ENCODE measurements at regions not wholly inside any gene's neighbourhood (a gene's known extent, or its start where the extent isn't known, plus 50 kb on each side); places are given as distances from the start of the nearest gene placed in this dataset.

DNA sequence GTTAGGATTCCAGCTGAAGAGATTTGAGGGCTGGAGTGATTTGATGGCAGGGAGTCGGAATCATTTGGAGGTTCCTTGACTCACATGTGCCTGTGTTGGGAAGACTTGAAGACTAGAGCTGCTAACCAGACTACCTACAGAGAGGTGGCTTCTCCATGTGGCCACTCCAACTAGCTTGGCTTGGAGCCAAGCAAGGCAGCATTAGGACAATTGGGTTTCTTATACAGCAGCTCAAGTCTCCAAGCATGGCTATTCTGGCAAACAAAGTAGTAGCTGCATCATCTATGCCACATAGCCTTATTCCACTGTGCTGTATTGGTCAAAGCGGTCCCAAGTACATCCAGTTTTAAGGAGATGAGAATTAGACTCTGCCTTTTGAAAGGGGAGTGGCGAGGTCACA lies 171.7 kb upstream of the SLC4A4 start (continued):
- TF ChIP-seq EP300 (IDR thresholded peaks at IDR 0.05; ENCODE audit: borderline replicate concordance in 1 of 2, control insufficient read depth in 1 of 2, low read depth in 2 of 2, low read length in 2 of 2) (no peak), YBX1 (IDR thresholded peaks at IDR 0.05) (no peak), RB1 (IDR thresholded peaks at IDR 0.05; ENCODE audit: borderline replicate concordance) (no peak), CHD1 (IDR thresholded peaks at IDR 0.05; ENCODE audit: low read depth, low read length) (no peak), CBX3 (IDR thresholded peaks at IDR 0.05; ENCODE audit: borderline replicate concordance, low read depth) (no peak), SPI1 (IDR thresholded peaks at IDR 0.05; ENCODE audit: borderline replicate concordance, insufficient read depth, low read depth, low read length) (no peak), ZNF384 (IDR thresholded peaks at IDR 0.05; ENCODE audit: borderline replicate concordance, low read depth, low read length) (no peak), PBX3 (IDR thresholded peaks at IDR 0.05; ENCODE audit: insufficient replicate concordance, low read depth, low read length) (no peak), SP1 (IDR thresholded peaks at IDR 0.05; ENCODE audit: low read depth, low read length) (no peak)
- TF ChIP-seq, protein P1, sequence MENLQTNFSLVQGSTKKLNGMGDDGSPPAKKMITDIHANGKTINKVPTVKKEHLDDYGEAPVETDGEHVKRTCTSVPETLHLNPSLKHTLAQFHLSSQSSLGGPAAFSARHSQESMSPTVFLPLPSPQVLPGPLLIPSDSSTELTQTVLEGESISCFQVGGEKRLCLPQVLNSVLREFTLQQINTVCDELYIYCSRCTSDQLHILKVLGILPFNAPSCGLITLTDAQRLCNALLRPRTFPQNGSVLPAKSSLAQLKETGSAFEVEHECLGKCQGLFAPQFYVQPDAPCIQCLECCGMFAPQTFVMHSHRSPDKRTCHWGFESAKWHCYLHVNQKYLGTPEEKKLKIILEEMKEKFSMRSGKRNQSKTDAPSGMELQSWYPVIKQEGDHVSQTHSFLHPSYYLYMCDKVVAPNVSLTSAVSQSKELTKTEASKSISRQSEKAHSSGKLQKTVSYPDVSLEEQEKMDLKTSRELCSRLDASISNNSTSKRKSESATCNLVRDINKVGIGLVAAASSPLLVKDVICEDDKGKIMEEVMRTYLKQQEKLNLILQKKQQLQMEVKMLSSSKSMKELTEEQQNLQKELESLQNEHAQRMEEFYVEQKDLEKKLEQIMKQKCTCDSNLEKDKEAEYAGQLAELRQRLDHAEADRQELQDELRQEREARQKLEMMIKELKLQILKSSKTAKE (IDR thresholded peaks at IDR 0.05; ENCODE audit: low read depth, poor library complexity, severe bottlenecking): no peak

DNA sequence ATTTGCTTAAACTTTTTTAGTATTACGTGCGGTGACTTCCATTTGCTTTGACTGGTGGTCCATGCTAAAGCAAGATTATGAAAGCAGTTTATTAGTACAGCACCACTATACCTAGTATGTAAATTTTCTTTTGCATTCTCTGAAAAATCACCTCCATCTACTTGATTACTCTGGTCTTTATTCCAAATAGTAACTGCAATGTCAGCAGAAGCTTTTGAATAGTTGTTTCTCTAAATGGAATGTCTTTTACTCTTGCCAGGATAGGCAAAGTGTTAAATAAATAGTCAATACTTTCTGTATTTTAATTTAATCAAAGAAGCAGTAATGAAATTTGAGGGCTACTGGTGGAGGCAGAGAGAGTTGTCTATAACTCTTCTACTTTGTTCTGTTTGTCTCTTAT lies 167.2 kb upstream of the SLC4A4 start:
- H3K4me1 ChIP-seq (ENCODE audit: control insufficient read depth, insufficient read depth, low read length): no peaks in the 10 kb centered on the region
- no peaks in the 10 kb centered on the region for H3K9me3 ChIP-seq (replicated peaks; ENCODE audit: control insufficient read depth, insufficient read depth, low read length)
- no peaks in the 10 kb centered on the region for H3K36me3 ChIP-seq (ENCODE audit: control insufficient read depth in 2 of 2, insufficient read depth in 2 of 2, low read length in 1 of 2)
- ChIA-PET POLR2A (no interaction called here), SMC1A (ENCODE audit: uncharacterized antibody, unreplicated experiment) (interaction anchor here (1.6 kb wide), 1 partner anchor 18 kb away, joined by 3 read pairs; no protein-coding TSS in a partner anchor), CTCF (no interaction called here), RAD21 (ENCODE audit: unreplicated experiment) (no interaction called here)
- no peaks in the 10 kb centered on the region for H4K20me1 ChIP-seq (ENCODE audit: control insufficient read depth, insufficient read depth)
- no peak overlapping the region for H3K27ac ChIP-seq (ENCODE audit: control insufficient read depth, insufficient read depth)
- H2AFZ ChIP-seq (ENCODE audit: control insufficient read depth, low read depth, low read length): no peak overlapping the region
- FAIRE-seq (no peak), ATAC-seq (no peak), DNase-seq (ENCODE audit: low read depth, low spot score) (no peak)
- in situ Hi-C loops (cut with MboI) (no loop called here), intact Hi-C loops (cut with micrococcal nuclease; ENCODE audit: unreplicated experiment) (no loop called here)
- BruUV-seq (replicated peaks): no TSS peak
- 96% methylated on average over 2 of the region's 2 CpGs for WGBS (ENCODE audit: insufficient coverage, insufficient replicate concordance, low lambda C conversion rate, missing lambda C conversion rate)
- no peak overlapping the region for H3K4me3 ChIP-seq
- H3K9ac ChIP-seq (ENCODE audit: control insufficient read depth, insufficient read depth, low read length): no peak overlapping the region
- H3K27me3 ChIP-seq (replicated peaks in 1 of 2; ENCODE audit: control insufficient read depth in 2 of 2, insufficient read depth in 2 of 2, low read length in 1 of 2): no peaks in the 10 kb centered on the region
- H3K79me2 ChIP-seq (ENCODE audit: control insufficient read depth, insufficient read depth, low read length): no peaks in the 10 kb centered on the region
- no peak overlapping the region for H3K4me2 ChIP-seq (ENCODE audit: control insufficient read depth, insufficient read depth)
- no peak for TF ChIP-seq SMAD1 (IDR thresholded peaks at IDR 0.05; ENCODE audit: low read depth, partially characterized antibody)
- TF ChIP-seq ZNF217 (IDR thresholded peaks at IDR 0.05): no peak
- TF ChIP-seq YBX1 (IDR thresholded peaks at IDR 0.05): no peak
- TF ChIP-seq DPF2 (IDR thresholded peaks at IDR 0.05): no peak
- TF ChIP-seq, protein P2, sequence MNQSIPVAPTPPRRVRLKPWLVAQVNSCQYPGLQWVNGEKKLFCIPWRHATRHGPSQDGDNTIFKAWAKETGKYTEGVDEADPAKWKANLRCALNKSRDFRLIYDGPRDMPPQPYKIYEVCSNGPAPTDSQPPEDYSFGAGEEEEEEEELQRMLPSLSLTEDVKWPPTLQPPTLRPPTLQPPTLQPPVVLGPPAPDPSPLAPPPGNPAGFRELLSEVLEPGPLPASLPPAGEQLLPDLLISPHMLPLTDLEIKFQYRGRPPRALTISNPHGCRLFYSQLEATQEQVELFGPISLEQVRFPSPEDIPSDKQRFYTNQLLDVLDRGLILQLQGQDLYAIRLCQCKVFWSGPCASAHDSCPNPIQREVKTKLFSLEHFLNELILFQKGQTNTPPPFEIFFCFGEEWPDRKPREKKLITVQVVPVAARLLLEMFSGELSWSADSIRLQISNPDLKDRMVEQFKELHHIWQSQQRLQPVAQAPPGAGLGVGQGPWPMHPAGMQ (IDR thresholded peaks at IDR 0.05; ENCODE audit: borderline replicate concordance): no peak
- TF ChIP-seq HDGF (IDR thresholded peaks at IDR 0.05): no peak
- TF ChIP-seq, protein P3, sequence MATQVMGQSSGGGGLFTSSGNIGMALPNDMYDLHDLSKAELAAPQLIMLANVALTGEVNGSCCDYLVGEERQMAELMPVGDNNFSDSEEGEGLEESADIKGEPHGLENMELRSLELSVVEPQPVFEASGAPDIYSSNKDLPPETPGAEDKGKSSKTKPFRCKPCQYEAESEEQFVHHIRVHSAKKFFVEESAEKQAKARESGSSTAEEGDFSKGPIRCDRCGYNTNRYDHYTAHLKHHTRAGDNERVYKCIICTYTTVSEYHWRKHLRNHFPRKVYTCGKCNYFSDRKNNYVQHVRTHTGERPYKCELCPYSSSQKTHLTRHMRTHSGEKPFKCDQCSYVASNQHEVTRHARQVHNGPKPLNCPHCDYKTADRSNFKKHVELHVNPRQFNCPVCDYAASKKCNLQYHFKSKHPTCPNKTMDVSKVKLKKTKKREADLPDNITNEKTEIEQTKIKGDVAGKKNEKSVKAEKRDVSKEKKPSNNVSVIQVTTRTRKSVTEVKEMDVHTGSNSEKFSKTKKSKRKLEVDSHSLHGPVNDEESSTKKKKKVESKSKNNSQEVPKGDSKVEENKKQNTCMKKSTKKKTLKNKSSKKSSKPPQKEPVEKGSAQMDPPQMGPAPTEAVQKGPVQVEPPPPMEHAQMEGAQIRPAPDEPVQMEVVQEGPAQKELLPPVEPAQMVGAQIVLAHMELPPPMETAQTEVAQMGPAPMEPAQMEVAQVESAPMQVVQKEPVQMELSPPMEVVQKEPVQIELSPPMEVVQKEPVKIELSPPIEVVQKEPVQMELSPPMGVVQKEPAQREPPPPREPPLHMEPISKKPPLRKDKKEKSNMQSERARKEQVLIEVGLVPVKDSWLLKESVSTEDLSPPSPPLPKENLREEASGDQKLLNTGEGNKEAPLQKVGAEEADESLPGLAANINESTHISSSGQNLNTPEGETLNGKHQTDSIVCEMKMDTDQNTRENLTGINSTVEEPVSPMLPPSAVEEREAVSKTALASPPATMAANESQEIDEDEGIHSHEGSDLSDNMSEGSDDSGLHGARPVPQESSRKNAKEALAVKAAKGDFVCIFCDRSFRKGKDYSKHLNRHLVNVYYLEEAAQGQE (IDR thresholded peaks at IDR 0.05; ENCODE audit: low read depth, low read length): no peak
